AG08395 (cell line): ENCODE measurements at regions not wholly inside any gene's neighbourhood (a gene's known extent, or its start where the extent isn't known, plus 50 kb on each side); places are given as distances from the start of the nearest gene placed in this dataset.

Experiments used
- DNase-seq: peaks from one replicate; pipeline ENCODE4 v3.0.0; 2012; ENCODE audit warnings: mixed read lengths, low spot score

- peak; percentile 82 for DNase-seq
Observed at GRCh38 chr18:22467760-22468553, 50.2 kb upstream of the CTAGE1 start.

DNA sequence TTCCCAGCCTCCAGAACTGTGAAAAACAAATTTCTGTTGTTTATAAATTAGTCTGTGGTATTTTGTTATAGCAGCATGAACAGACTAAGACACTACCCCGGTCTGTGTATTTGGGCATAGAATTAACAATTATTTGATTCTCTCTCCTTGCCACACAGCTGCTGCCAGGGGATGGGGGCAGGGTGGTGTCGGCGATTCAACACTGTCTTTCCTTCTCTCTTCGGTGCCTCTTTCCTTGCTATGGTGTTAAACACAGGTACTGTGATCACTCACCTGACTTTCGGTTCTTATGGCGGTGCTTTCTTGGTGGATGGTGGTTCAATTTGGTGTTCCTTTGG lies 50.8 kb upstream of the CTAGE1 start:
- no peak for DNase-seq

GRCh38 chr18:22469061-22469734 lies 51.5 kb upstream of the CTAGE1 start:
- no peak for DNase-seq

DNA sequence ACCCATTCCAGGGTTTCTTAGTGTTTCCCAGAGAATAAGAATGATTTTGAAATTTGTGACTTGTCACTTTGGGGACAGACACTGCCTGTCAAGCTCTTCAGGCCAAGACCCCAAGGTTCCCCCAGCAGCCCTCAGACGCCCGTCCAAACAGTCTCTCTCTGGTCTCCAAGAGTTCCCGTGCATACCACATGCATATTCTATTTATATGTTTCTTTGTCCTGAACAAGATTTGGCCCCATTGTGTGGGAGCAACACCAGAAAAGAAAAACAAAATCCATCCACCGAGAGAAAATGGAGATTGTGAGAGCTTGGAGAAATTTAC lies 52.2 kb upstream of the CTAGE1 start:
- no peak for DNase-seq

DNA sequence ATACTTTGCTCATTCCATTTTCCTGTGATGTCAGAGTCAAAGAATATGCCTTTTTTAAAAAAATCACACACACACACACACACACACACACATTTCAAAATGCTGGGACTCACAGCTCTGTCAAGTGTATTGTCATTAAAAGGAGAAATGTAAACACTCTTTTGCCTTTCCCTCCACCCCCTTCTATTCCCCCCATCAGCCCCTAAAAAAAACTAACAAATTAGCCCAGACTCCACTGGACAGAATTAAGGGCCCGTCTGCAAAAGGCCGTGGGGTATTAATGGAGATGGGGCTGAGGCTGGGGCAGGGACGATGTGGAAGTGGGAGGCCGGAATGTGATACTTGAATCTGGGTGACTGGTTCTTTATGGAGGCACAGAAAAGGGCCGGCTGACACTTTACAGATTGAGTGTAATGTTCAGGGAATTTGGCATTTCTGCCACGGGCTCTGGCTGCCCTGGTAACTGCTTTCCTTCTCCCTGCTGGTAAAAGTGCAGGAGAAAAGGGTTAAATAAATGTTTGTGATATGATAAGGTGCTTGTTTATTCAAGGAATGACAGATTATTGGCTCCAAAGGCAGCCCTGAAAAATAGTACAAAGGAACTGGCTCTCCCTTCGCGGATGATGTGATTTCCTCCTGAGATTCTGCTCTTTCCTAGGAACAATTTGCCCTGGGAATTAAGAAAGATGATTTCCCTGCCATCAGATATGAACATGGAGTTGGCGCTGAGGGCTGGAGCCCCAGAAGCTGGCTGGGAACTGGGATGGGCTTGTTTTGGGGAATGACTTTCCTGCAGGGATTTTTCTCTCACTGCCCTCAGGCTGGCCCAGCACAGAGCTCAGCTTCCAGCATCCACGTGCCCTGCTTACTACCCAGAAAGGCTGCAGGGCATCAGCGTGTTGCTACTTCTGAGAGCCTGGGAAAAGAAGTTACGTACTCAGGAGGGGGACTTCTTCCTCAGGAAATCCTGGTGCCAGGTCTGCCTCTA lies 52.8 kb upstream of the CTAGE1 start:
- no peak for DNase-seq

DNA sequence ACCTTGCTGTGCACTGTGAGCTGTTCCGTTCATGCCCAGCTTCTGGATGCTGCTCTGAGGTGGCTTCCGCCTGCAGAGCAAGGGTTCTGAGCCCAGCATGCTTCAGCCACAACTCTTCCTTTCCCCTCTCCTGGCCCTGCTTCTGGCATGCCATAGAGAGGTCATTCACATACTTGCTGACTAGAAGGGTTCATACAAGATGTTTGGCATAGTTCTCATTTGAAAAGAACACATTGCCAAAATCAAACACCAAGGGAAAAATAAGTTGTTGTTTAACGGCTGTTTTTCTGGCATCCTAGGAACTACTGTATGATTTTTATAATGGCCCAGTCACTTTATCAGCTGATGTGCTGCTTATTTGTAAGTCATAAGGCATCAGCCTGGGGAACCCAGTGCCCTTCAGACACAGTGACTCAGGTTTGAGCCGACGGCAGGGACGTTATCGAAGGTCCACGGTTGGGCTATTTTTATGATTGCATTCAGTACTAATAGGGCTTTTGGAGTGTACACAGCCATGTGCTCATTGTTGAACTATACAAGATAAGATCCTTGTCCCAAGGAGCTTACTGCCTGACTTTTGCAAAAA lies 53.9 kb upstream of the CTAGE1 start:
- peak; percentile 63 for DNase-seq

DNA sequence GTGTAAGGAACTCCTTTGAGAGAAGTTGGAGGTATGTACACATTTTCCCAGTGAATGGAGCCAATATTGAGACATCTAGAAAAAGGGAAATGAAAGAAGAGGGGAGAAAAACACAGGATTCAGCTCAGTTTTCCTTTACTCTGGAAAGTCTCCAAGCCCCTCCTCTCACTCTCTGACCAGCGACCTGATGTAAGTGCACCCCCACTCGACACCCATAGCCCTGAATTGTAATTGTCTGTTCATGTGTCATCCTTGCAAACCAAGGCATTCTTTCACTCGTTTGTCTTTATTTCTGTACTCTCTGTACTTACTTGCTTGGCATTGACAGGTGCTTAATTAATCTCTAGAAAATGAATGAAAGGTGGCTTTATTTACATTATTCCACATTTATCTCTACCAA lies 55.7 kb upstream of the CTAGE1 start:
- DNase-seq: no peak

DNA sequence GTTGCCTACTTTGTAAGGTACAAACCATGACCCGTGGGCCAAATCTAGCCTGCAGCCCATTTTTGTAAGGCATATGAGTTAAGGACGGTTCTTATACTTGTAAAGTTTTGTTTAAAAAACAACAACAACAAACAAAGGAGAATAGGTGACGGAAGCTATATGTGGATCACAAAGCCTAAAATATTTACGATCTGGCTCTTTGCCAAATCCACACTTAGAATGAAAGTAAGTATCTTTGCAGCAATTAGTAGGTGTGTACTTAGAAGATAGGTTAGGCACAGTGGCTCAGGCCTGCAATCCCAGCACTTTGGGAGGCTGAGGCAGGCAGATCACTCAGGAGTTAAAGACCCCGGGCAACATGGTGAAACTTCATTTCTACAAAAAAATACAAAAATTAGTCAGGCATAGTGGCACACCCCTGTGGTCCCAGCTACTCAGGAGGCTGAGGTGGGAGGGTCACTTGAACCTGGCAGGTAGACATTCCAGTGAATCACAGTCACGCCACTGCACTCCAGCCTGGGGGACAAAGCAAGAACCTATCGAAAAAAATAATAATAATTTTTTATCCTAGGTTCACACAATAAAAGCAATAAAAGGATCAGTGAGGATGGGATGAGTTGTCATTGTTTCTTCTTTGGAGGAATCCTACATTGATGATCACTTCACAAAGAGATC lies 57.8 kb upstream of the CTAGE1 start:
- DNase-seq: no peak

DNA sequence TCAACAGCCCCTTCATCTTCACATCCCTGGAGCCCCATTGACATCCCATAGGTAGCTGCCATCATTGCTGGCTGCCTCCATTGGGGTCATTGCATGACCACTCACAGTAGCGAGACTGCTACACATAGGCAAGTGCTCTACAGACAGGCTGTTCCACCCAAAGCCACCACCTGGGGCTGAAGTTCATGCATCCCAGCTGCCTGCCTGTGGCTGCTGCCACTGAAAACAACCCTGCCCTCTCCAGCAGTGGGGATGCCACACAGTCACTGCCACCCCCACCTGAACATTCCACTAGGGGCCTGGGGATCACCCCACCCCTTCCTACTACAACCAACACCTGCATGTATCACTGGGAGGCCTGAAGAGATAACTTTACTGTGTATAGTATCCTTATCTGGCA lies 59.5 kb upstream of the CTAGE1 start:
- DNase-seq: no peak

GRCh38 chr18:22482948-22483347 lies 65.2 kb upstream of the CTAGE1 start:
- DNase-seq: no peak

DNA sequence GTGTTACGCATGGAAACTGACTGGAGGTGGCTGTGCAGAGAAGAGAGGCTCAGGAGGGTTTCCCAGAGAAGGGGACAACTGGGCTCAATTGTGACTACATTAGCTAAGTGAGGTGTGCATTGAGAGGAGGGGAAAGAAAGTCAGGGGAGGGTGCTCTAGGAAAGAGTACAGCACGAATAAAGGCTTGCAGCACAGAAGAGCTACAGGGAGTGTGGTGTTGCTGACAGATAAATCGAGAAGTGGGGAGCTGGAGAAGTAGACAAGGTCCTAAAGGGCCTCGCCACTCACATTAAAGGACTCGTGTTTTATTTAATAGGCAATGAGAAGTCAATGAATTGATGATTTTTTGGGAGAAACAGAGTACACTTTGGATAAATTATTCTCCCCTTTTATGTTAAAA lies 65.7 kb upstream of the CTAGE1 start:
- DNase-seq: no peak

DNA sequence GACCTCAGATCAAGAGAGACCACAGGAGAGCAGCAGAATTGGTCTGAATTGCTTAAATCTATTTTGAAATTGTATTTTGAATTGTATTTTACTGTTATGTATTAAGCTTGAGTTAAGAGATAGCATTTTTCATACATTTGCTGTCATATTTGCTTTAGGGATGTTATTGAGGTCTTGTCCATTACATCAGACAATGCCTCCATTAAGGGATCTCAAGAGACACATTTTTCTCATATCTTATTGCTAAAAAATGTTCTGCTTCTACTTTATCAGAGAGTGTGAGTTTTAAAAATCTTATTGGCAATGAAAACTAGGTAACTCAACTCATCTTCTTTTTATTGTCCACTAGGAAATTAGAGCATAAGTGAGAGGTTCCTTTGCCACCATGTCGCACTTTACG lies 66.8 kb upstream of the CTAGE1 start:
- DNase-seq: no peak

GRCh38 chr18:22485808-22486244 lies 68.1 kb upstream of the CTAGE1 start:
- peak; percentile 33 for DNase-seq

DNA sequence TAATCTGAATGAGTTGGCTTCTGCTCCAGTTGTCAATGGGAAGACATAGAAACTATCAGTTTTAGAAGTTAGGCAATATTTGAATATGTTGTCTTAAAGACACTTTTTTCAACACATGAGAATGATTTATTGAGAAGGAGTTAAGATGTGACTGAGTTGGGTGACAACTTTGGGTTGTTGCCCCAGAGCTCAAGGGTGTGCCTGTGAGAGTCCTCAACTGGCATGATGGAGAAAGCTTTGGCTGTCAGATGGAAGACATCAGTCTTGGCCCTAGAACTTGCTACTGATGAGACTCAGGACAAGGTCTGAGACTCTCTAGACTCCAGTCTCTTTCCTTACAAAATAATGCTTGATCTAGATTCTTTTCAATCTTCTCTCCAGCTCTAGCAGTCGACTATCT lies 69.0 kb upstream of the CTAGE1 start:
- DNase-seq: no peak

- DNase-seq: no peak
Observed at GRCh38 chr18:22488554-22488953, 70.8 kb upstream of the CTAGE1 start.

DNA sequence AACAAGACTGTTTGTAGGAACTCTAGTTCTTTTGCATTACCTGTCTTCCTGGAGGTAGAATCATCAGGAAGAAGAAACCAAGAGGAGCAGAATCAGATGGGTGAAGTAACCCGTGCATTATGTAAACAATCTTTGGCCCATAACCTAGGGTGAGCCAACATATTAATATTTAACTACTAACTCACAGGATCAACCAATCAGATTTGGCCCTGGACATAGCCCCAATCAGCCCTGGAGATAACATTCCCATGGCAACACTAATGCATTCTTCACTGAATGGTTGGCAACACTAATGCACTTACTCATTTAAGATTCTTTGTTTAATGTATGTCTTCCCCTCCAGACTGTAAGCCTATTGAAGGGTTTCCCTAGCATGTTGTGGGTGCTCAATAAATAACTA lies 72.0 kb upstream of the CTAGE1 start:
- no peak for DNase-seq

- no peak for DNase-seq
Observed at GRCh38 chr18:22490429-22490846, 72.7 kb upstream of the CTAGE1 start.

GRCh38 chr18:22493255-22493654 lies 75.5 kb upstream of the CTAGE1 start:
- DNase-seq: no peak

DNA sequence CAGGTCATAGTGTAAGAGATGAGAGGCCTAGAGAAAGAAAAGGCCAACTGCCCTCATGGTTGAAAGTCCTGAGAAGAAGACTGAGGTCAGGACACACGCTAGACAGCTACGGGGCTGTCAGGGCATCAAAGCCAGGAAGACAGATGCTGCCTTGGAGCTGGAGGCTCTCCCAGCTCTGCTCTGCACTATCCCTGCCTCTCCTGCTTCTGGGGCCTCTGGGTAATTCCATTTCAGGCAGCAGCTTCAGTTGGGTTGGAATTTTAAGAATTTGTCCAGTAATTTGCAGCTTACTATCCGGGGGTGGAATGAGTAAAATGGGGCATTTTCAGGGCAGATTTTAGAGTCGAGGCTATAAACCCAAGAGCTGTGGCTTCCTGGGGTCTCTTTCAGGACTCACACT lies 76.2 kb upstream of the CTAGE1 start:
- DNase-seq: peak; percentile 70

GRCh38 chr18:22494771-22495170 lies 77.1 kb upstream of the CTAGE1 start:
- peak; percentile 62 for DNase-seq

GRCh38 chr18:22499421-22499820 lies 81.7 kb upstream of the CTAGE1 start:
- no peak for DNase-seq

DNA sequence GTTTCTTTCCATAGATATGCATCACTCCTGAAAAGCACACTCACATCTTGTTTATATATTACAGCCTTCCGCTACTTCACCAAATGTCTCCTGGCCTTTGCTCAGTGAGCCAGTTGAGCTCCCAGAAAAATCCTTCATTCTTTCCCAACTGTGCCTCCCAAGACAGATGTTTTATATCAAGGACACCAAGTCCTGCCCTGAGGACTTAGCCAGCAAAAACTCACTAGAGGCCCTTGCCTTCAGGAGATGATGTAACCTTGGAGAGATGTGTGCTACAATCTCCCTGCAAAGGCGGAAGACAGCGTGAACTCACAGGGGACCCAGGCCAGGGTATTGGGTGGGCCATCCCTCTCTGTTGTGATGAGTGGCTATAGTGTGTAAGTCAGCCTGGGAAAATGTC lies 86.1 kb upstream of the CTAGE1 start:
- peak; percentile 78 for DNase-seq
